Right atrium auricular region (tissue), 2 donors: ENCODE measurements at regions not wholly inside any gene's neighbourhood (a gene's known extent, or its start where the extent isn't known, plus 50 kb on each side); places are given as distances from the start of the nearest gene placed in this dataset.

Experiments used
- DNase-seq: peaks from one replicate; pipeline ENCODE4 v3.0.0-alpha.2; 2019; ENCODE audit warnings: low spot score
- H3K27ac ChIP-seq, 2 donors: fragments of 200-600 bp; sonication (generic); 1 replicate in 1 of 2; 2 replicates in 1 of 2; pipeline ENCODE4 v1.5.1; 2016 to 2019
- H3K27me3 ChIP-seq, 2 donors: fragments of 200-600 bp; sonication (generic); one replicate each; pipeline versions ENCODE4 v1.5.1 to v1.6.0; 2017 to 2019
- H3K36me3 ChIP-seq: fragments of 200-600 bp; sonication (generic); one replicate; pipeline ENCODE4 v1.5.1; 2016
- H3K4me1 ChIP-seq, 2 donors: fragments of 200-600 bp; sonication (generic); one replicate each; pipeline versions ENCODE4 v1.5.1 to v1.6.0; 2017 to 2019
- H3K4me3 ChIP-seq, 2 donors: fragments of 200-600 bp; sonication (generic); 1 replicate in 1 of 2; 2 replicates in 1 of 2; pipeline ENCODE4 v1.5.1; 2017 to 2019; ENCODE audit warnings: mild to moderate bottlenecking in 1 of 2, moderate library complexity in 1 of 2
- H3K9me3 ChIP-seq, 2 donors: fragments of 200-600 bp; sonication (generic); one replicate each; pipeline ENCODE4 v1.5.1; 2019
- CTCF ChIP-seq, 2 donors: fragments of 200-600 bp; sonication (generic); IDR thresholded peaks; one replicate each; pipeline ENCODE4 v1.5.1; 2019; ENCODE audit warnings: antibody characterized with exemption in 2 of 2

GRCh38 chr1:163766257-163766918, 444.6 kb downstream of the NUF2 start:
- Histone ChIP-seq H3K27me3 (no peaks in the 10 kb centered on the region), H3K4me3 (no peak overlapping the region), H3K36me3 (no peaks in the 10 kb centered on the region), H3K9me3 (no peaks in the 10 kb centered on the region), H3K4me1 (no peaks in the 10 kb centered on the region), H3K27ac (no peak overlapping the region)
- no peak for TF ChIP-seq CTCF (IDR thresholded peaks at IDR 0.05)
- DNase-seq, result no peak

DNA sequence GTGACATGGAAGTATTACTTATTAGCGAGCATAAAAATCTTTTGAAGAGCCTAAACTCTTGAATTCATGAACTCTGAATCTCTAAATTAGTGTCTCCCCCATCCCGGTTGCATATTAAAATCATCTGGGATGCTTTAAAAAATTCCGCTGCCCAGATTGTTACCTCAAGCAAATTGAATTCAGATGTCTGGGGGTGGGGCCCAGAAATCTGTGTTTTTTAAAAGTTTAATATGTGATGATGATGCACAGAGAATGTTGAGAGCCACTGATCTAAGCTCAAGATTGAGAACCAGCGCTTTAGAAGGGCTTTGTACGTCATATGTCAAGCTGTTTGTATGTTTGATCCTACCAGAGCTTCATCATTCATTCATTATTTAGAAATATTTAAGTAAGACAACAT, 446.8 kb downstream of the NUF2 start:
- H3K9me3 ChIP-seq, result no peaks in the 10 kb centered on the region
- DNase-seq, result no peak
- no peak for TF ChIP-seq CTCF (IDR thresholded peaks at IDR 0.05)
- H3K4me1 ChIP-seq, result no peaks in the 10 kb centered on the region
- H3K36me3 ChIP-seq, result no peaks in the 10 kb centered on the region
- H3K4me3 ChIP-seq, result no peak overlapping the region
- no peaks in the 10 kb centered on the region for H3K27me3 ChIP-seq
- H3K27ac ChIP-seq, result no peak overlapping the region

DNA sequence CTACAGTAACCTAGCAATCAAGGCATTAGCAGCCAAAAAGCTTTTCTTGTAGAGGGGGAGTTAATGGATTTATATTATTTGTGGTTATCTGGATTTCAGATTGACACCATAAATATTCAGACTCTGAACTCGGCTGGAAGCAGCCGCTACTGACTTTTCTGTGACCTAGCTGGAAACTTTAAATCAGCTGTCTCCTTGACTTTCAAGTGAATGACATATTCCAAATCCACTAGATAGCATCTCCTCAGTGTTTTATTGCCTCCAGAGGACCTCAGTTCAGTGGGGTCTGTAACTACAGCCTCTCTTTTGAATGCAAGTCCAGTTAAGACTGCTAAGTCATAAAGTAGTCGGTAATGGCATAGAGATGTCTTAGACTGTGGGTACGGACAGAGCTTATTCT, 448.5 kb downstream of the NUF2 start:
- no peaks in the 10 kb centered on the region for H3K27me3 ChIP-seq
- TF ChIP-seq CTCF (IDR thresholded peaks at IDR 0.05), result no peak
- H3K27ac ChIP-seq, result no peak overlapping the region
- no peaks in the 10 kb centered on the region for H3K9me3 ChIP-seq
- DNase-seq, result no peak
- no peak overlapping the region for H3K4me3 ChIP-seq
- H3K4me1 ChIP-seq, result no peaks in the 10 kb centered on the region
- no peaks in the 10 kb centered on the region for H3K36me3 ChIP-seq

GRCh38 chr1:163771637-163772036, 449.9 kb downstream of the NUF2 start:
- DNase-seq, result no peak
- no peak overlapping the region for H3K4me3 ChIP-seq
- H3K27ac ChIP-seq, result no peak overlapping the region
- no peaks in the 10 kb centered on the region for H3K27me3 ChIP-seq
- TF ChIP-seq CTCF (IDR thresholded peaks at IDR 0.05), result no peak
- no peaks in the 10 kb centered on the region for H3K4me1 ChIP-seq
- no peaks in the 10 kb centered on the region for H3K36me3 ChIP-seq
- no peaks in the 10 kb centered on the region for H3K9me3 ChIP-seq

- no peaks in the 10 kb centered on the region for H3K27me3 ChIP-seq
- no peaks in the 10 kb centered on the region for H3K4me1 ChIP-seq
- no peak for DNase-seq
- TF ChIP-seq CTCF (IDR thresholded peaks at IDR 0.05), result no peak
- H3K9me3 ChIP-seq, result no peaks in the 10 kb centered on the region
- no peak overlapping the region for H3K27ac ChIP-seq
- H3K36me3 ChIP-seq, result no peaks in the 10 kb centered on the region
- H3K4me3 ChIP-seq, result no peak overlapping the region
Observed at GRCh38 chr1:163772246-163772645, 450.5 kb downstream of the NUF2 start.

- no peaks in the 10 kb centered on the region for H3K27me3 ChIP-seq
- no peak overlapping the region for H3K27ac ChIP-seq
- H3K36me3 ChIP-seq, result no peaks in the 10 kb centered on the region
- no peak for TF ChIP-seq CTCF (IDR thresholded peaks at IDR 0.05)
- H3K4me3 ChIP-seq, result no peak overlapping the region
- no peaks in the 10 kb centered on the region for H3K4me1 ChIP-seq
- H3K9me3 ChIP-seq, result no peaks in the 10 kb centered on the region
- no peak for DNase-seq
Observed at GRCh38 chr1:163773396-163773795, 451.6 kb downstream of the NUF2 start.
